HEK293 (cell line): ENCODE measurements at regions not wholly inside any gene's neighbourhood (a gene's known extent, or its start where the extent isn't known, plus 50 kb on each side); places are given as distances from the start of the nearest gene placed in this dataset.

Experiments used
- CTCF ChIA-PET: fragments of 350-600 bp; formaldehyde crosslinking; extraction: SDS; loops from one replicate; lab custom pipeline; 2021; ENCODE audit warnings: antibody characterized with exemption; lab: Yijun Ruan, JAX
- POLR2A ChIA-PET: fragments of 300-600 bp; formaldehyde crosslinking; extraction: SDS; loops from one replicate; lab custom pipeline; 2020; ENCODE audit warnings: antibody characterized with exemption, inconsistent platforms; lab: Yijun Ruan, JAX
- H3K27ac ChIP-seq: fragments of 200-500 bp; sonication (Bioruptor generic); 2 replicates; pipeline ENCODE4 v1.5.1; 2014; ENCODE audit warnings: low read depth, low read length, control low read depth, inconsistent platforms; ENCODE audit errors: extremely low read depth
- H3K36me3 ChIP-seq, 2 experiments: fragments of 200-500 bp in 1 of 2; sonication (Bioruptor generic) in 1 of 2; 1 replicate in 1 of 2; 2 replicates in 1 of 2; pipeline ENCODE4 v1.5.1; 2014 to 2017; ENCODE audit warnings: inconsistent platforms in 2 of 2, low read length in 2 of 2; ENCODE audit not compliant: control insufficient read depth in 2 of 2, insufficient read depth in 1 of 2
- H3K4me1 ChIP-seq: fragments of 200-500 bp; sonication (Bioruptor generic); 2 replicates; pipeline ENCODE4 v1.5.1; 2014; ENCODE audit warnings: mild to moderate bottlenecking, low read length, inconsistent platforms; ENCODE audit not compliant: control insufficient read depth, insufficient read depth
- H3K4me3 ChIP-seq: 2 replicates; pipeline ENCODE4 v1.5.1; 2011; ENCODE audit warnings: low read depth, mild to moderate bottlenecking, control low read depth, low read length, moderate library complexity
- H3K9me3 ChIP-seq: fragments of 200-500 bp; sonication (Bioruptor generic); 2 replicates; pipeline ENCODE4 v1.5.1; 2014; ENCODE audit warnings: low read depth, low read length, inconsistent platforms; ENCODE audit not compliant: control insufficient read depth, insufficient read depth
- CTCF ChIP-seq: fragments of 450-650 bp; formaldehyde crosslinking; IDR thresholded peaks from 2 replicates; pipeline ENCODE4 v1.5.1; 2016; ENCODE audit warnings: missing biosample characterization, missing genetic modification characterization
- ELK4 ChIP-seq: IDR thresholded peaks from 2 replicates; pipeline ENCODE4 v1.6.1; 2011; ENCODE audit warnings: mild to moderate bottlenecking, low read depth, low read length, borderline replicate concordance
- PRDM1 ChIP-seq: fragments of 450-650 bp; formaldehyde crosslinking; IDR thresholded peaks from 2 replicates; pipeline ENCODE4; 2016; ENCODE audit warnings: missing biosample characterization, missing genetic modification characterization
- PRDM2 ChIP-seq: fragments of 450-650 bp; formaldehyde crosslinking; IDR thresholded peaks from 2 replicates; pipeline ENCODE4 v1.5.1; 2016; ENCODE audit warnings: missing biosample characterization, missing genetic modification characterization, borderline replicate concordance
- SETDB1 ChIP-seq: IDR thresholded peaks from one replicate; pipeline ENCODE4 v1.6.1; 2017; ENCODE audit warnings: mild to moderate bottlenecking, low read length, moderate library complexity, mixed read lengths; ENCODE audit not compliant: insufficient read length
- ZNF146 ChIP-seq: fragments of 450-650 bp; formaldehyde crosslinking; IDR thresholded peaks from 2 replicates; pipeline ENCODE4 v1.5.1; 2016; ENCODE audit warnings: missing biosample characterization, missing genetic modification characterization
- ZNF548 ChIP-seq: fragments of 450-650 bp; formaldehyde crosslinking; IDR thresholded peaks from 2 replicates; pipeline ENCODE4 v1.5.1; 2016; ENCODE audit warnings: missing biosample characterization, missing genetic modification characterization
- ZNF660 ChIP-seq: fragments of 450-650 bp; IDR thresholded peaks from 2 replicates; pipeline ENCODE4 v1.5.1; 2018; ENCODE audit warnings: missing biosample characterization, mild to moderate bottlenecking, missing genetic modification characterization
- ZNF701 ChIP-seq: fragments of 450-650 bp; formaldehyde crosslinking; IDR thresholded peaks from 2 replicates; pipeline ENCODE4 v1.5.1; 2016; ENCODE audit warnings: missing biosample characterization, missing genetic modification characterization
- ZNF768 ChIP-seq: fragments of 450-650 bp; formaldehyde crosslinking; IDR thresholded peaks from 2 replicates; pipeline ENCODE4 v1.5.1; 2018; ENCODE audit warnings: missing biosample characterization, mild to moderate bottlenecking, missing genetic modification characterization
- ZNF830 ChIP-seq: fragments of 450-650 bp; IDR thresholded peaks from 2 replicates; pipeline ENCODE4 v1.5.0; 2018; ENCODE audit warnings: missing biosample characterization, missing genetic modification characterization, low read depth, mild to moderate bottlenecking, moderate library complexity

- no peak for TF ChIP-seq PRDM2
- TF ChIP-seq, all 188 proteins: peak for 0
Measured at GRCh38 chr10:10351451-10351850, 666.2 kb upstream of the CELF2 start (continued).

- POLR2A ChIA-PET: no interaction called here
- CTCF ChIA-PET: no interaction called here
Measured at GRCh38 chr10:10353326-10353868, 664.3 kb upstream of the CELF2 start.

GRCh38 chr10:10359263-10359662, 658.4 kb upstream of the CELF2 start:
- Histone ChIP-seq H3K36me3 (no peaks in the 10 kb centered on the region), H3K9me3 (no peaks in the 10 kb centered on the region; the same call in 1 of the 2 replicates), H3K27ac (no peak overlapping the region), H3K4me1 (no peaks in the 10 kb centered on the region), H3K4me3 (no peak overlapping the region)
- ChIA-PET CTCF (interaction anchor here (0.6 kb wide), 1 partner anchor 7 kb away, joined by 3 read pairs; no protein-coding TSS in a partner anchor), POLR2A (no interaction called here)
- TF ChIP-seq ZNF146 (tag by site-specific recombination): no peak

More at GRCh38 chr10:10353326-10353868, 664.3 kb upstream of the CELF2 start:
- TF ChIP-seq CTCF (tag by site-specific recombination) (no peak), ZNF660 (tag by site-specific recombination) (no peak), ZNF768 (no peak), SETDB1 (no peak)
- Histone ChIP-seq H3K4me3 (no peak overlapping the region), H3K27ac (no peak overlapping the region), H3K9me3 (no peaks in the 10 kb centered on the region; the same call in 1 of the 2 replicates), H3K36me3 (no peaks in the 10 kb centered on the region), H3K4me1 (no peaks in the 10 kb centered on the region)

GRCh38 chr10:10361301-10361885, 656.3 kb upstream of the CELF2 start:
- Histone ChIP-seq H3K36me3 (no peaks in the 10 kb centered on the region), H3K9me3 (no peaks in the 10 kb centered on the region; the same call in 1 of the 2 replicates), H3K4me3 (no peak overlapping the region), H3K27ac (no peak overlapping the region), H3K4me1 (no peaks in the 10 kb centered on the region)
- ChIA-PET POLR2A (no interaction called here), CTCF (no interaction called here)
- TF ChIP-seq ZNF830 (no peak), PRDM1 (tag by site-specific recombination) (no peak), ELK4 (no peak), ZNF660 (tag by site-specific recombination) (no peak), ZNF701 (tag by site-specific recombination) (no peak), PRDM2 (no peak), ZNF548 (no peak)
